C4-2B (cell line): ENCODE measurements at regions not wholly inside any gene's neighbourhood (a gene's known extent, or its start where the extent isn't known, plus 50 kb on each side); places are given as distances from the start of the nearest gene placed in this dataset.

Source experiments
- CTCF ChIP-seq: fragments of 450-650 bp; conservative IDR thresholded peaks from 2 replicates; pipeline ENCODE4 v1.5.1; 2017; ENCODE audit warnings: mild to moderate bottlenecking
- ZFX ChIP-seq: fragments of 450-650 bp; IDR thresholded peaks from 2 replicates; pipeline ENCODE4 v1.6.1; 2017

GRCh38 chr2:174654419-174654941, 56.9 kb upstream of the WIPF1 start:
- no peak for TF ChIP-seq CTCF
- TF ChIP-seq ZFX = no peak
